ENCODE measurements at regions not wholly inside any gene's neighbourhood (a gene's known extent, or its start where the extent isn't known, plus 50 kb on each side); places are given as distances from the start of the nearest gene placed in this dataset.
A peak's percentile ranks its signal among the peaks of the same experiment; 100 is the strongest.

DNA sequence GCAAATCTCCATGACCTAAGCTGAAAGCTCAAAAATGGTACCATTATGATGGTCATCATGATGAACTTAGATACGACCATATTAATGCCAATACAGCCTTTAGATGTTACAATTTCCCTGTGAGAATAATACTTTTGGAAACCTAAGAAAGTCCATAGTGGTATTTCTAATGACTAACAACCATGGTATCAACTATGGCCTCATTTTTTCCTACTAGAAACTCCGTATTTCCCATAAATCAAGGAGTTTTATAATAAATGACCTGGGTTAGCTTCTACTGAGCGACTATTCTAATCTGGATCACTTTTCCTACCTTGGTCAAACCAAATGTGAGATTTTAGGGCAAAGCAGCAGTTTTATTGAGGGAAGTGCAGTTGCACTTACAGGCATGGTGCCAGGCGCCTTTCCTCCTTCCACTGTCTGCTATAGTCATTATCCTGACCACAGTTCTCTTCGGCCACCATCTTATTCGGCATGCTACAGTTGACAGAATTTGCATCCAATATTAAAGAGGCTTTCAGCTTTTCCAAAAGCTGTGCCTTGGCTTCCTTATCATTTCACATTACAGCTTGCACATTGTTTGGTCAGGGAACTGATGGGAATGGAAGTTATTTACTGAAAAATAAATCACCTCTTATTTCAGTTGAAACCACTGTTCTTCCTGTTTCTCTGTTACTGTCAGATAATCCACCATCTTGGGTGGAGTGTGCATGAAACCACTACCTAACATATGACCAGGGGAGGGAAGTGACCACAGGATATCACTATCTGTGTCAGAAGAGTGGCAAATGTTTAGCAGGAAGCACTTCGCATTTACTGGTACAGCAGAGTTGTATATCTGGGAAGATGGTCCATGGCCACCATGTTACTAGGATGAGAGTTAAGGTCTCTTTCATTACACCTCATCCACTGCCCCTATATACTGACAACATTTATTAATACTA, 74.5 kb upstream of the PICALM start:
- no peak overlapping the region for H3K4me3 ChIP-seq (ENCODE audit: extremely low read depth in 1 of 4, insufficient read depth in 2 of 4, low read depth in 3 of 4, low read length in 4 of 4)
- POLR2A ChIA-PET (ENCODE audit: partially characterized antibody): no interaction called here
- no peak overlapping the region for H3K18ac ChIP-seq (ENCODE audit: extremely low read depth, low read length)
- no peaks in the 10 kb centered on the region for H3K27me3 ChIP-seq (replicated peaks in 1 of 4; ENCODE audit: control insufficient read depth in 3 of 4, extremely low read depth in 1 of 4, insufficient read depth in 3 of 4, low read length in 3 of 4)
- no peak overlapping the region for H3K27ac ChIP-seq (ENCODE audit: low read depth, low read length)
- H4K8ac ChIP-seq (ENCODE audit: extremely low read depth, insufficient read depth, low read length): no peak overlapping the region
- no peak overlapping the region for H3K4me2 ChIP-seq (ENCODE audit: insufficient read depth in 1 of 2, low read depth in 2 of 2, low read length in 2 of 2)
- no peak overlapping the region for H2BK120ac ChIP-seq (replicated peaks; ENCODE audit: low read depth, low read length)
- H2AK5ac ChIP-seq (ENCODE audit: low read depth, low read length): no peak overlapping the region
- H3K23ac ChIP-seq (ENCODE audit: insufficient read length): no peak overlapping the region
- no peak for FAIRE-seq
- no peaks in the 10 kb centered on the region for H4K20me1 ChIP-seq (replicated peaks in 1 of 2; ENCODE audit: control insufficient read depth in 1 of 2, insufficient read depth in 2 of 2, low read length in 2 of 2)
- no peaks in the 10 kb centered on the region for H3K9me3 ChIP-seq (ENCODE audit: insufficient read depth in 2 of 2, low read depth in 1 of 2, low read length in 1 of 2)
- no peak overlapping the region for H4K91ac ChIP-seq (replicated peaks; ENCODE audit: insufficient read length, low read length)
- no peak overlapping the region for H2BK20ac ChIP-seq (ENCODE audit: low read length)
- peak overlapping the region; percentile 29; the same call in 1 of the 2 replicates for H2AFZ ChIP-seq (ENCODE audit: low read length)
- no peak overlapping the region for H2BK12ac ChIP-seq (ENCODE audit: low read depth, low read length)
- H3K36me3 ChIP-seq (ENCODE audit: control insufficient read depth in 2 of 4, insufficient read depth in 4 of 4, low read length in 3 of 4): no peaks in the 10 kb centered on the region
- H3K9ac ChIP-seq (replicated peaks in 1 of 4; ENCODE audit: extremely low read depth in 1 of 4, low read depth in 3 of 4, low read length in 3 of 4): no peak overlapping the region
- H3K79me2 ChIP-seq (ENCODE audit: control insufficient read depth in 1 of 2, insufficient read depth in 2 of 2, low read length in 2 of 2): no peaks in the 10 kb centered on the region
- H3K4me1 ChIP-seq (replicated peaks in 1 of 4; ENCODE audit: control insufficient read depth in 3 of 4, insufficient read depth in 4 of 4, low read length in 3 of 4): peaks cover 0 to under 1% (median under 1%) of the 10 kb centered on the region in 4 experiments; a peak in 3 of 7 replicates
- DNase-seq (ENCODE audit: low read depth in 1 of 2, low spot score in 2 of 2): no peak
- H3K4ac ChIP-seq (replicated peaks; ENCODE audit: insufficient read length, low read depth, low read length): no peak overlapping the region
- H4K5ac ChIP-seq (ENCODE audit: insufficient read length, low read depth, low read length): no peak overlapping the region
- H3K56ac ChIP-seq (replicated peaks; ENCODE audit: insufficient read length, low read depth, low read length): no peak overlapping the region
- no peaks in the 10 kb centered on the region for H3K23me2 ChIP-seq (ENCODE audit: low read depth, low read length)
- H2BK5ac ChIP-seq (ENCODE audit: low read depth, low read length): no peak overlapping the region
- no peaks in the 10 kb centered on the region for H3K79me1 ChIP-seq (ENCODE audit: low read depth, low read length)
- WGBS, 2 experiments (ENCODE audit: extremely low coverage in 1 of 2, insufficient coverage in 1 of 2, insufficient read length in 1 of 2, insufficient replicate concordance in 2 of 2, low coverage in 1 of 2, low lambda C conversion rate in 2 of 2, missing lambda C conversion rate in 1 of 2): 92% methylated on average over 7 of the region's 7 CpGs; no CpG with 5 or more reads in 1 of the 2 experiments
- CTCF ChIA-PET (ENCODE audit: partially characterized antibody): interaction anchor here (1.4 kb wide), 1 partner anchor 28 kb away, joined by 3 read pairs; no protein-coding TSS in a partner anchor
- H3K14ac ChIP-seq (ENCODE audit: insufficient read length): no peak overlapping the region
- TF ChIP-seq KDM1A (IDR thresholded peaks at IDR 0.05; ENCODE audit: borderline replicate concordance, low read length) (no peak), JUND (IDR thresholded peaks at IDR 0.05; ENCODE audit: low read length) (no peak), PHF8 (conservative IDR thresholded peaks at IDR 0.05; ENCODE audit: low read depth, low read length) (no peak)
- H2BK15ac ChIP-seq (ENCODE audit: low read length): no peak overlapping the region
